Activated CD4-positive, alpha-beta T cell treated with anti-CD3 and anti-CD28 coated beads for 48 hours (primary cell): ENCODE measurements at regions not wholly inside any gene's neighbourhood (a gene's known extent, or its start where the extent isn't known, plus 50 kb on each side); places are given as distances from the start of the nearest gene placed in this dataset.

Source experiments
- DNase-seq: peaks from one replicate; pipeline ENCODE4 v3.0.0-alpha.2; 2020

DNA sequence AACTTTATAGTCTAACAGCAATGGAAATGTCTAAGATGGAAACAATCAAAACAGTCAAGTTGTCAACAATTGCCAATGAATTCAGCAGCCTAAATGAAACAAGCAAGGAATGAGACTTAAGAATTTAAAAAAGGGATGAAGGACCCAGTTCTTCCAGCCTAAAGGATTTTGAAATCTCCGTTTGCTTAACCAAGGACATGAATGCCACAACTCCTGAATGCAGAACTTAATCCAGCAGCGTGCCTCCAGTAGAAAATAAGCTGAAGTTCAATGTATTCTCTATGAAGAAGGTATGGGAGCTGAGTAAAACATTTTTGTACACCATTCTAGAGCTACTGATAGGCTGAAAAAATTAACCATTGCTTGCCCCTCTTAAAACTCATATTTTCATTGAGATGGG lies 411.3 kb downstream of the ARHGEF28 start:
- no peak for DNase-seq

DNA sequence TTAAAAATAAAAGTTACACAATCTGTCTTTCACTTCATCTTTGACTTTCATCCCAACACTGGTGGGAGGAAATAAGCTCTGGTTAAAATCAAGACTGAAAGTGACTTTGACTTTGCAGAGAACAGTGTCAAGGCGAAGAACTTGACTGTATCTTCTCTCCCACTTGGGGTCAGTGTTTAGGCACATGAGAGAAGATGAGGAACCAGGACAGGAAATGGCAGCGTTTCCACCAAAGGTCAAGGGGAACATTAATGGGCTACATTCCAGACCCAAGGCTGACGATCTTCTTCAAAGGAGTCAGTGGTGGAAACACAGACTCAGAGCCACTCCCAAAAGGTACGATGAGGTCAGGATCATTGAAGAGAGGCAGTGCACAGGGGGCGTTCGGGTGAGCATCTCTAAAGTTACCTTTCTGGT lies 409.5 kb downstream of the ARHGEF28 start:
- no peak for DNase-seq

DNA sequence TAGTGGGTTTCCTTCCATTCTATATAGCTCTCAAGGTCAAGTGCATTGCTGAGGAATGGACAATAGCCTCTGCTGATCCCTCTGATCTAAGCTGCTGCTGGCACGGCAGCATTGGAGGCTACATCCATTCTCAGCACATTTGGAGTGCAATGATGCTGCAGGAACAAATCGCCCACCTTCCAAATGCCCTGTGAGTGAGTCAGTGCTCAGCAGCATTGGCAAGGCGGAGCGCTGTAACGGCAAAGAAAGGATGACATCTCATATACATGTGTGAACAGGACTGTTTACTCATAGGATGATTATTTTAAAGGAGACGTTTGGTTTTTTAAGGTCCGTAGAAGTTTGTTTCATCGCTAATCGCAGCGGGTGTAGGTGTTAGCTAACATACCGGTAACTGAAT lies 408.7 kb downstream of the ARHGEF28 start:
- DNase-seq: no peak

DNA sequence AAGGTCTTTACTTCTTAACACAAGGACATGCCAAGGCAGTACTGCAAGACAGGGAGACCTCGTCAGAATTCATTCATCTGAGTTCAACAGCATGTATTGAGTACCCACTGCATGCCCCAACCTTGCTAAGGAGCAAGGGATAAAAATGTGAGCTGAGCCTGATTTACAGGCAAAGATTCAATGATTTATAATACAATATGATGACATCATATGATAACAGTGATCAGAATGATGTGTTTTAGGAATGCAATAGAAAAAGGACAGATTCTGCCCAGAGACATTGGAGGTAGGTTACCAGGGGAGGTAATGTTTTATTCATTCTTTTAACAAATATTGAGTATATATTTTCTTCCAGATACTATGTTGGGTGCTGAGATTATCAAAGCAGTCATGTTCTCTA lies 406.6 kb downstream of the ARHGEF28 start:
- DNase-seq: no peak

DNA sequence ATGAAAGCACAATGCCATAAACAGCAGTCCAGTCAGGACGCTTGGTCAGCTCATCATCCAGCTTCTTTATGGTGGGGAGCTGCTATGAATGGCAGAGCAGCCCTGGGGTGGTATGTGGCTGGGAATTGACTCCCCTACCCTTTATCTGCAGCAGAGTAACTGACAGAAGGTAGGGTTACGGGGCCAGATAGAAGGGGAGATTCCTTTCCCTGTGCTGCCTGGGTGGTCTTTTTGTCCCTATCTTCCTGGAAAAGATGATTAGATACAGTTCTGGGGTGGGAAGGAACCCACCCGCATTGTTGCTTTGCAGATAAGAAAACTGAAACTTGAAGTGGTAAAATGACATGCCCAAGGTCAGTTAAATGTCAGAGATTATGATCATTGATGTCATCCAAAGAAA lies 405.5 kb downstream of the ARHGEF28 start:
- no peak for DNase-seq

DNA sequence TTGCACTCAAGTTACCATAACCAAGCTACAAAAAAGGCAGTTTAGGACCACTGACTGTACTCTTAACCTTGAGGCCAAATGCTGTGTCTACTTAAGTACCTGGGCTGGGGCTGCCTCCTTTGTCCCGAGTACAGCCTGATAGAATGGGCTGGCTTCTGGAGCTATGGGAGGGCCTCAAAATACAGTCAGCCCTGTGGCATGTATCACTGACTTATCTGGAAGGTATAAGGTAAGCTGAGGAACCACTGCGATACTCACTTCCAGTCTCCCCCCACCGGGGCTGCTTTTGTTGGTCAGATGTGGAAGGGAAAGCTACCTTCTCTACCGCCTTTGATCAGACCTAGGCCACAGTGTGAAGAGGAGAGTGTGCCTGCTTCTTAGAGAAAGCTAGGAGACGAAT lies 404.8 kb downstream of the ARHGEF28 start:
- no peak for DNase-seq

DNA sequence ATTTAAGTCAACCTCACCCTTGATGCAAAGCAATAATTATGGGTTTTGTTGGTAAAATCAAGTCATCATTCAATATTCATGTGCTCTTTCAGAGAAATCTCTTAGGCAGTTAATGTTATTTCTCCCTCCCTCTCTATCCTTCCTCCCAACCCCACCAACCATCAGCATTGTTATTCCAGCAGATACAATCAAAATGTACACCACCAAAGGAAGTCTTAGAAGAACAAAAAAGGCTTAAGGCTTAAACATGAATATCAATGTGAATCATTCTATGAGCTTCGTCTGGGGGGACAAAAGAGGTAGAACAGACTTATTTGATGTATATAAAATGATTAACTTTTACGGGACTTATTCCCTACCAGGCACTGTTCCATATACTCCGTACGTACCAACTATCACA lies 404.4 kb downstream of the ARHGEF28 start:
- no peak for DNase-seq

DNA sequence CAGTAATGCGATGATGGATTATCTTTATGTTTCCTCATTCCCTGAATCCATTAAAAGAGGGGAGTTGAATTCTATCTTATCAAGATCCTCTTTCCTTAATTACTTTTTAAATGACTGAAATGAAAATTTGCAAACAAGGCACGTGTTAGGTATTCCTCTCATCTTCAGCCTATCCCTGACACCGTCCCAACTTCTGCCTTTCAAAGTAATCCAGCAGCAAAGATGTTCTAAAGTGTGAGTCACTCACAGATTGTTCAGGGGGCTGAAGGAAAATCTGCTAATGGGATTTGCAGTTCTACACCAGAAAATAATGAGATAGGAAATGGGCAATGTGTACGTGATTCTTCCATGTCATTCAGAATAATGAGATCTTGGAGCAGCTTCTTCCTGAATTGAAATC lies 403.0 kb downstream of the ARHGEF28 start:
- no peak for DNase-seq

DNA sequence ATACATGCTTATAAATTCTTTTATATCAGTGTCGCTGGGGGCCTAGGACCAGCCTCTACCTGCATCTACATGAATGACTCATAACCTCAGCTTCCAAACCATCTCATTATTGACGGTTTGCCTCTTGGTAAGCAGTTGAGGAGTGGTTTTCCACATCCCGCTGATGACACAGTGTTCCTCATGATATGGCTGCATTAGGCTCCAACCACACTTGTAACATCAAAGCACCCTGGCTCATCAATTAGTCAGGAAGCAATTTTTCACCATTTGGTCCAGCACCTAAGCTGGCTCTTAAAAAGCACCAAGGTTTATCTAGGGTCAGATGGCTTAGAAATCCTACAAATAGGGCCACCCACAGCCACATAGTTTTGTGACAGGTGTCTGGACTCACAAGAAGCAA lies 402.4 kb downstream of the ARHGEF28 start:
- DNase-seq: no peak

DNA sequence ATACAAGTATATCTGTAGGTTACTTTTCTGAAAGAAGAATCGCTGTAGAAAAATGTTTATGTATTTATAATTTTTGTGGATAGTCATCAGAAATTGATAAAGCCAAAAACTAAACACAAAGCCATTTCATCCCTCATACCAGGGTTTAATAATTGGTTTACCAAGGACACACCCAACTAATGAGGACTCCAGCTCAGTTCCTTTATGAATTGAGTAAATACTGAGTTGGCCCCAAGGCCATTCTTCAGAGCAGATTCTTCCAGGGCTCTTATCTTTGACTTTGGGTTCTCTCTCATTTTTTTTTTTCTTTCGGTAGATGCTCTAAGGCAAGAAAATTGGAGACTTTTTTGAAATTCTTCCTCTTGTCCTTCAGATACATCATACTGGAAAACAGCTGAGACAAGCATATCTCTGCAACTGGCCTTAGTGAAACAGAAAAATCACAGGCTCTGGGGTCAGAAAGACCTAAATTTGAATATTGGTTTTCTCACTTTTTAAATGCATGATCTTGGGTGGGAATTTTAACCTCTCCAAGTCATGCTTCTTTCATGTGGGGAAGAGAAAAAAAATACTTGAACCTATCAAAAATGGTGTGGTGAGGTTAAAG lies 401.8 kb downstream of the ARHGEF28 start:
- DNase-seq: no peak

DNA sequence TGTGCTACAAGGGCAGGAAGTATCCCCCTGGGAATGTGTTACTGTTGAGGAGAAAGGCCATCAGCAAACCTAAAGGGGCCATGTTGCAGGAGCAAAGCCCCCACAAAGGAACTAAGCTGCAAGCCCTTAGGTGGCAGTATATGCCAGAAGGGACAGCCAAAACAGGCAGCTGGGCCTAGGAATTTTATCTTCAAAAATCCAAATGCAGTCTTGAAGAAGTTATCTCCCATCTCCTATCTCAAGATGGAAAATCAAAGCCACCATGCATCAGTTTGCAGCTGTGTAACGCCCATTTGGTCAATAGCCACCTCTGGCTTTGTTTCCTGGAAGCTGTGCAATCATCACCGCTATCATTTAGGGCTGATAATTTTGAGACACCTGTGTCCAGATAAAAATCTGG lies 400.3 kb downstream of the ARHGEF28 start:
- no peak for DNase-seq

DNA sequence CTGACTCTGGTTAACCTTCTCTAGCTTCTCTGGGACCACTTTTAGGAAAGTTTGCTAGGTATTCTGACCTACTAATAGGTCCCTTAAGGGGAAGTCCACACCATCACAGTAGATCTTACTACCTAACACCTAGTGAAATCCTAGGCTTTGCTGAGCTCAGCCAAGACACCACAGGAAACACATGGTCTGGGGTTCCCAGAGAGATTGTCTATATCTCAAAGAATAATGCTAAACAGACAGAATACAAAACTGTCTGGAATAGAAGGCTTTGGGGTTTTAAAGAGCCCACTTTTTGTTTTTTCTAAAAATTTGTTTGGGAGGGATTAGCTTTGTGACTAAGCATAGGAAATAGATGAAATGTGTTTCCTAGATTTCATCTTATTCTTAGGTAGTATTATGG lies 395.1 kb downstream of the ARHGEF28 start:
- DNase-seq: no peak

DNA sequence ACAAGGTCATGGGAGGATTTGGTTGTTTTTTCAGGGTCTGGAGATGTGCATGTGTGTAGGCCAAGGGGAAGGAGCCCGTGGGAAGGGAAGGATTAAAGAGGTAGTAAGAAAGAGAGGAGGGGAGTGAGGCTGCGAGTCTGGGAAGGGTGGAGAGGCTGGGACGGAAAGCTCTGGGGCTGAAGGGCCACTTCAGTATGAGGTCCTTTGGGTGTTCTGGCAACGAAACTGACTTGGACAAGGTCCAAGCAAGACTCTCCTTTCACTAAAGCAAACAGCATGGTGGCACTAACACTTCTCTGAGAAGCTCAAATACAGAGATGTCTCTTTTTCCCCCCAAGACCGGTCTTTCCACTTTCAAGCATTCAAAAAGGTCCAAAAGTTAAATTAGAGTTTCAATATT lies 394.5 kb downstream of the ARHGEF28 start:
- DNase-seq: no peak

DNA sequence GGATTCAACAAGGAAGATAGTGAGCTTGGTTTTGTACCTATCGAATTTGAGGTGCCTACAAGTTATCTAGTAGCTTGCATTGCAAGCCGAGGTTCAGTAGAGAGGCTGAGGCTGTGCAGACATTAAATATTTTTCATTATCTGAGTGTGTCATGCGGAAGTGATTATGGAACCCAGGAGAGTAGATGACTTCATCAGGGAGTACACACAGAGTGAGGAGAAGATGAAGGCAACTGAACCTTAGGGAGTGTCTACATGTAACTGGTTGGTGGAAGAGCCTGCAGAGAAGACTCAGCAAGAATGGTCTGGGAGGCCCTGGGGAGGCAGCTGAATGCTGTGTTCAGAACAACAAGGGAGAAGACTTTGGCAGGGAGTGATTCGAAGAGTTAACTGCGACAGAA lies 393.9 kb downstream of the ARHGEF28 start:
- no peak for DNase-seq

DNA sequence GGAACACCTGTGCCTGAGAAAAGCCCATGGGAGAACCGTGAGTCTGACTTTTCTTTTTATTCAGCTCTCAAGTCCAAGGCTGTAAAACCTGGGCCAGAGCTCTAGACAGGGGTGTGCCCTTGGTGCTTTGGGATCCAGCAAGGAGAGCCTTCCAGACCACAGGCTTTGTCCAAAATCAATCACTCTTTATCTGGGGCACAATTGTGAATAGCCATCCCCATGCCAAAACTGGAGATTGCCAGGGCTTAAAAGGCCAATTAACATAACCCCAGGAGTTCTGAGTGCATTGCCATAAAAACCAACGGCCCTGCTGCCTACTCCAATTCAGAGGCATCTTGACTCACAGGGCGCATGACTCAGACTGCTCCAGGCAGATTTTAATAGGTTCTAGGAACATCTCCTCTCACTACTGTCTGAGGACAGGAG lies 391.8 kb downstream of the ARHGEF28 start:
- no peak for DNase-seq

DNA sequence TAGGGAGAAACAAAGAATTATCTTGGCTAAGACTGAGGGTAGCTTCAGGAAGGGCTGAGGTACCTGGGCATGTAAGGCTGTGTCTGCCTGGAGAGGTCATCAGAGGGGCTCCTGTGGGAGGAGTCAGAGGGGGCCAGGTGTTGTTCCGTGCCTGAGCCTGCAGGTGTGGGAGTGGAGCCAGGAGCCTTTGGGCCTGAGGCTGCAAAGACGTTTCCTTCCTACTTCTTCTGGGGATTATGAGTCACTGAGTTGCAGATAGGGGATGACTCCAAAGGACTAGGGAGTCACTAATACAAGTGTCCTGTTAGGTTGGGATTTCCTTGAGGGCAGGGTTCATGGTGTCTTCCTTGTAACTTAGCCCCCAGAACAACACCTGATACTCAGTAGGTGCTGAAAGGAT lies 391.1 kb downstream of the ARHGEF28 start:
- DNase-seq: no peak

DNA sequence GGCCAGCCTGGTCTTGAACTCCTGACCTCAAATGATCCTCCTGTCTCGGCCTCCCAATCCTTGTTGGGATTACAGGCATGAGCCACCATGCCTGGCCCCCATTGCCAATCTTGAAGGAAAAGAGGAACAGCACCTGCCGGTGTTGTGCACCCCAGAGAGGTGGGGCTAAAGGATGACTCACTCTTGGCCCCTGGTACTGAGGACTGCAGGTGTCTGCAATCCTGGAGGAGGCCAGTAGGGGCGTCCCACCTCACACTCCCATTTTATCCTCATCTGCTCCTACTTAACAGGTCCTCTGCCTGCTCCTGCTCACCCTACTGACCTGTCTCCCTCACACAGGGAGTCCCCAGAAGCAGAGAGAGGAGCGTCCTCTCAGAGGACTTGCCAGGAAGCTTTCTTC lies 390.4 kb downstream of the ARHGEF28 start:
- DNase-seq: peak; percentile 9

DNA sequence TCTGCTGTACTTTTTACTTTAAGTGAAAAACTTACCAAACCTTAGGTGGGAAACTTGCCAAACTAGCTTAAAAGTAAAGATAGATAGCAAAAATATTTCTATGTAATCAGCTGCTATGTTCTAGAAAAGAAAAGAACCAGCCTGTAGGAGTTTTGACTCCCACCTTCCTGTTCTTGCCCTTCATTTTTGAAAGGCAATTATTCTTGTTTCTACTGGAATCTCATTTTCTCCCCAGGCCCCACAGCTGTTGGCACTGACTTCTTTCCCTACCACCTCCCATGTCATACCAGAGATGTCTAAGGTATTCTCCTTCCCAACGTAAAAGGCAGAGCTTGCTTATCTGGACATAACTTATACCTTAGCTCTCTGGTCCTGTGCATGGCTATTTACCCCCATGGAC lies 389.7 kb downstream of the ARHGEF28 start:
- no peak for DNase-seq

DNA sequence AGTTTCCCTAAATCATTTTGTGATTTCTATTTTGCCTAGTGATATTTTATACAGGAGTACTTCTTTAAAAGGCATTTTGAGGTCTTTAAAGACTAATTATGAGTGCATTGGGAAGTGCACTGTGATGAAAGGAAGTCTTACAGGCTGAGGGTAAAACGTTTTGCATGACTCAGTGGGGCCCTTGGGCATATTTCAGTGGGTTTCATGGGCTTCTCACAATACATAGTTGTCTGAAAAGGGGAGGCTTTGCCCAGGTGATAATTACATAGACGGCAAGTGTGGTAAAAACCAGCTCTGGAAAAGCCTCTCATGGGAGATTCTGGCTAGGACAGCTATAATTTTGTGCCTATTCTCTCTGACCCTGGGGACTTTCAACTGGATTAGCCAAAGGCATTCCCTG lies 387.2 kb downstream of the ARHGEF28 start:
- no peak for DNase-seq

DNA sequence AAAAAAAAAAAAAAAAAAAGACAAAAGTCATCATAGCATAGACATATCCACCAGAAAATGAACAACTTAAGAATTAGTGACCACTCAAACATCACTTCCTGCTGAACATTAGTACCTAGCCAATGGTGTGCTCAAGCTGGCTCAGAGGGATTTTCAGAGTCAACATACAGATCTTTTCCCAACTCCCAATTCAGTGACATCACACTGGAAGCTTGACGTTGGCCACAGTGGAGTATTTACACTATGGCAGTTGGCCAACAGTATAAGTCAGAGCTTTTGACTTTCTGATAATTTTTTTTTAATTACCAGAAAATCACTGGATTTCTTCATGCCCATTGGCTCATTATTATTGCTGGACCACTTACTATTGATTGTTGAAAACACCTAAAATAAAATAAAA lies 383.5 kb downstream of the ARHGEF28 start:
- DNase-seq: no peak

DNA sequence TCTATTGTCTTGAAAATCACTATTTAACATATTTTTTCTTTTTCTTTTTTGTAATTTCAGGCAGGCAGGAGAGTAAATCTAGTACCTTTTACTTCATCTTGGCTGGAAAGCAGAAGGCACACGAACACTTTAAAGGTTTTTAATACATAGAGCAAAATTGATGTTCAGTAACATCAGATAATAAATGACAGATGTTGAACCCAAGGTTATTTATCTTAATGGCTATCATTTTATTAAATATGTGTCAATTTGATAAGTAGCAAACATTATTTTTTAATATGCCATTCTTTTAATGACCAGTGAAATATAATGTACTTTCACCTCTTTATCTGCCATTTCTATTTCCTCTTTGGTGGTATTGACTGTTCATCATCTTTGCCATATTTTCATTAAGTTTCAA lies 381.2 kb downstream of the ARHGEF28 start:
- no peak for DNase-seq

DNA sequence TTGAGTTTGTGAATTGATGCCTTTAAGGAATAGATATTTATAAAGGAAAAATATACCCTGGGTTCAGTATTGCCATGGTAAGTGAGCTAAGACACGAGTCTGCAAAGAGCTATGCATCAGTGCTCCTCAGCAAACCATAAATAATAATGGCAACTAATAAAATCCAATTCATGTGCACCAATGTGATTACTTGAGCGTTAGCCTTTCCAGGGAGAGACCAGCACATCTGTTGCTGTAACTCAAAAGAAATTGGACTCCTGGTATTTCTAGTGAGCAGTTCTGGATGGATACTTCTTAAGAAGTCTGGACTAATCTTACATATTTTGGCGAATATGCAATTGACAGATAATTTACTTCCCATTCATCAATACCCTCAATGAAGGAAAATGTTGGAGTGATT lies 373.3 kb downstream of the ARHGEF28 start:
- DNase-seq: no peak

DNA sequence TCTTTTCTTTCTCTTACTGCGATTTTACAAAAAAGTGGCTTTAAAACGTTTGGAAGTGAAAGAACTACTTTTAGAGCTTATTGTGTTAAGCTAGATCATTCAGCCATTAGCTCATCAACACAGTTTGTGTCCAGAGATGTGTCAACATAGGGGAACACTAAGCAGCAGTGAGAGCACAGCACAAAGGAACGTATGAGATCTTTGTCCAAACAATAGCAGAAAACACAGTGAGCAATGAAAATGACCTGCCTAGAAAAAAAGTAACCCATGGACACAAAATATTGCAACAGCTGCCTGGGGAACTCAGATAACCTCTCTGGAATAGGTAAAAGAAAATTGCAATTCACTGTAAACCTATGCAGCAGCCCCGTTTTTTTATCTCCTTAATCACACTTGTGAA lies 372.5 kb downstream of the ARHGEF28 start:
- DNase-seq: no peak

DNA sequence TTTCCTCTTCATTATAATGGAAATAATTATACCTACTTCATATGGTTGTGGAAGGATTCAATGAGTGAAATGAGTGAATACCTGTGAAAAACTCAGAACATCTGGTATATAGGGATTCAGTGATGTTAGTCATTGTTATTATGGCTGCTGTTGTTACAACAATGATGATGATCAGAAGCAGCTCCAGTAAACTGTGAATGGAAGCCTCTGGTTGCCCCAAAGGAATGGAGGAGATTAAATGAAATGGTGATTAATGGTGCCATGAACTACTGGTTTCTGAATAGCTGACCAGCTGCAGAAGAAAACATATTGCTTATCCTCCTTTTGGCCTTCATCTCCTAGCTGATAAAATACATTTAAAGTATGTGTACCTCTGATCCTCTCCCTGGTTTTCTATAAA lies 372.0 kb downstream of the ARHGEF28 start:
- DNase-seq: no peak

DNA sequence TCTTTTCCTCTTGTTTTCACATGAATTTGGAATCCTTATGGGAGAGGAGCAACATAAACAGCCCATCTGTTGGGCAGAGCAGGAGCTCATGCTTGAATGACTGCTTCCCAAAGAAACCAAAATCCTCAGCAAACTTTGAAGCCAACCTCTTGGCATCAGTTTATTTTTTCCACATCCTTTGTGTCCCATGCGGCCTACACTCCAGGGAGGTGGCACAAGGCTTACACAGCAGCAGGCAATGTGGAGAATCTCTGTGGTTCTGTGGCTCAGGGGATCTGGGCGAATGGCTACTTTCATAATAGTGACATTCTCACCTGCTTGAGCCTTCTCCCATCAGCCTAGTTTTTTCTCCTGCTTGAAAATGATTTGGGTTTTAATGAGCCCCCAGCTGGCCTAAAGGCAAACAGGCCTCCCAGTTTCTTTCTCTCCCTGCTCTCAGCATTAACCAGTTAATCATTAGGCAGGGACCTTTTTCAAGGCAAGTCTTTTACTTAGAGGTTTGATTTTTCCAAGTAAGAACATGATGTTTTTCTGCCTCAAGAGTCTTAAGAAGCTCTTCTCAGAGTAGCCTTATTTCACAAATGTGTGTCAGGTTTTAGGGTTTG lies 370.3 kb downstream of the ARHGEF28 start:
- DNase-seq: no peak
